Neuronal stem cell (in vitro differentiated cells): ENCODE measurements at regions not wholly inside any gene's neighbourhood (a gene's known extent, or its start where the extent isn't known, plus 50 kb on each side); places are given as distances from the start of the nearest gene placed in this dataset.

Source experiments
- DNase-seq: peaks from one replicate; pipeline ENCODE4 v3.0.0-alpha.2; 2013; ENCODE audit warnings: low spot score
- H2AFZ ChIP-seq: one replicate; pipeline ENCODE4 v1.6.1; 2013; ENCODE audit warnings: mild to moderate bottlenecking, low read length, inconsistent platforms
- H2AK5ac ChIP-seq: 2 replicates; pipeline ENCODE4 v1.6.1; 2013; ENCODE audit warnings: low read depth, mild to moderate bottlenecking, inconsistent platforms, low read length, moderate library complexity, mixed read lengths
- H2BK120ac ChIP-seq: 2 replicates; pipeline ENCODE4 v1.6.1; 2013; ENCODE audit warnings: low read depth, mild to moderate bottlenecking, inconsistent platforms, low read length, moderate library complexity, mixed read lengths
- H2BK12ac ChIP-seq: one replicate; pipeline ENCODE4 v1.6.1; 2013; ENCODE audit warnings: low read length, inconsistent platforms
- H2BK15ac ChIP-seq: 2 replicates; pipeline ENCODE4 v1.6.1; 2013; ENCODE audit warnings: mild to moderate bottlenecking, low read length, inconsistent platforms, mixed read lengths
- H2BK5ac ChIP-seq: one replicate; pipeline ENCODE4 v1.6.1; 2013; ENCODE audit warnings: inconsistent platforms, mild to moderate bottlenecking, low read length, moderate library complexity
- H3K14ac ChIP-seq: one replicate; pipeline ENCODE4 v1.6.1; 2013; ENCODE audit warnings: low read length, inconsistent platforms
- H3K18ac ChIP-seq: 2 replicates; pipeline ENCODE4 v1.6.1; 2013; ENCODE audit warnings: low read length, inconsistent platforms
- H3K23ac ChIP-seq: 2 replicates; pipeline ENCODE4 v1.6.1; 2013; ENCODE audit warnings: low read depth, mild to moderate bottlenecking, mixed read lengths, low read length, inconsistent platforms; ENCODE audit not compliant: poor library complexity
- H3K27ac ChIP-seq: replicated peaks from 3 replicates; pipeline ENCODE4 v1.5.1; 2013; ENCODE audit warnings: low read length, inconsistent platforms
- H3K27me3 ChIP-seq, 3 experiments: 2 replicates each; pipeline ENCODE4 v1.6.1; 2013; ENCODE audit warnings: low read length in 3 of 3, mild to moderate bottlenecking in 2 of 3, inconsistent platforms in 1 of 3, low read depth in 1 of 3, mixed read lengths in 1 of 3, moderate library complexity in 1 of 3; ENCODE audit not compliant: control insufficient read depth in 3 of 3, insufficient read depth in 3 of 3
- H3K36me3 ChIP-seq, 2 donors: replicated peaks in 1 of 2; 2 replicates each; pipeline ENCODE4 v1.6.1; 2013; ENCODE audit warnings: low read length in 2 of 2; ENCODE audit not compliant: control insufficient read depth in 2 of 2, insufficient read depth in 2 of 2
- H3K4ac ChIP-seq: 2 replicates; pipeline ENCODE4 v1.6.1; 2013; ENCODE audit warnings: inconsistent platforms, mild to moderate bottlenecking, low read length, moderate library complexity
- H3K4me1 ChIP-seq, 2 donors: 1 replicate in 1 of 2; 2 replicates in 1 of 2; pipeline ENCODE4 v1.6.1; 2013; ENCODE audit warnings: low read length in 2 of 2, low read depth in 1 of 2; ENCODE audit not compliant: control insufficient read depth in 2 of 2, insufficient read depth in 1 of 2
- H3K4me2 ChIP-seq: one replicate; pipeline ENCODE4 v1.6.1; 2013; ENCODE audit warnings: mild to moderate bottlenecking, low read length, inconsistent platforms; ENCODE audit not compliant: insufficient read depth, poor library complexity, severe bottlenecking
- H3K4me3 ChIP-seq, 2 donors: 2 replicates each; pipeline ENCODE4 v1.5.1; 2013; ENCODE audit warnings: low read length in 2 of 2, mild to moderate bottlenecking in 2 of 2, inconsistent platforms in 1 of 2, moderate library complexity in 1 of 2
- H3K79me1 ChIP-seq: one replicate; pipeline ENCODE4 v1.6.1; 2013; ENCODE audit warnings: low read depth, mild to moderate bottlenecking, inconsistent platforms, low read length, moderate library complexity
- H3K9ac ChIP-seq: one replicate; pipeline ENCODE4 v1.6.1; 2013; ENCODE audit warnings: mild to moderate bottlenecking, low read depth, low read length, inconsistent platforms; ENCODE audit not compliant: poor library complexity
- H3K9me3 ChIP-seq, 2 donors: replicated peaks in 1 of 2; 2 replicates each; pipeline versions ENCODE3 to v1.6.1; 2013; ENCODE audit warnings: low read length in 2 of 2, mild to moderate bottlenecking in 2 of 2, inconsistent platforms in 1 of 2, low read depth in 1 of 2, mixed read lengths in 1 of 2, moderate library complexity in 1 of 2; ENCODE audit not compliant: control insufficient read depth in 2 of 2, insufficient read depth in 1 of 2
- H4K8ac ChIP-seq: one replicate; pipeline ENCODE4 v1.6.1; 2013; ENCODE audit warnings: low read depth, mild to moderate bottlenecking, inconsistent platforms, low read length, moderate library complexity
- H4K91ac ChIP-seq: one replicate; pipeline ENCODE4 v1.6.1; 2013; ENCODE audit warnings: low read length, low read depth, mild to moderate bottlenecking, inconsistent platforms; ENCODE audit not compliant: poor library complexity
- WGBS, 2 donors: extraction: QIAGEN DNeasy Blood & Tissue Kit; methylation state at CpG; one replicate each; pipeline ENCODE4 v1.1.7; 2013; ENCODE audit warnings: missing lambda C conversion rate in 2 of 2, mixed read lengths in 1 of 2; ENCODE audit not compliant: insufficient read length in 2 of 2, insufficient replicate concordance in 1 of 2; ENCODE audit errors: extremely low coverage in 2 of 2; 5-methylcytosine and 5-hydroxymethylcytosine counted together

- Histone ChIP-seq H2BK12ac (no peak overlapping the region), H3K9ac (no peak overlapping the region), H2BK15ac (no peak overlapping the region), H3K27me3 (no peaks in the 10 kb centered on the region), H3K14ac (no peak overlapping the region), H3K4me2 (no peak overlapping the region), H3K36me3 (no peaks in the 10 kb centered on the region), H3K79me1 (no peaks in the 10 kb centered on the region), H4K8ac (no peak overlapping the region), H3K18ac (peak overlapping the region; percentile 7), H3K9me3 (no peaks in the 10 kb centered on the region), H3K4me1 (no peaks in the 10 kb centered on the region), H3K23ac (no peak overlapping the region), H2AK5ac (no peak overlapping the region), H4K91ac (no peak overlapping the region), H2BK120ac (no peak overlapping the region), H3K4ac (no peak overlapping the region), H2BK5ac (no peak overlapping the region), H3K4me3 (no peak overlapping the region), H2AFZ (no peak overlapping the region), H3K27ac (no peak overlapping the region)
- no CpG with 5 or more reads among the region's 11 CpGs for WGBS, 2 donors
- no peak for DNase-seq
These were observed 216.4 kb downstream of the ANKRD60 start for GRCh38 chr20:58011947-58012610.

- Histone ChIP-seq H3K18ac (peak overlapping the region; percentile 7), H2AK5ac (peak overlapping the region; percentile 82), H3K4me3 (no peak overlapping the region), H3K9ac (no peak overlapping the region), H2BK5ac (peak overlapping the region; percentile 40), H2BK12ac (no peak overlapping the region), H2AFZ (no peak overlapping the region), H3K14ac (no peak overlapping the region), H3K4ac (no peak overlapping the region), H3K4me1 (no peaks in the 10 kb centered on the region), H3K9me3 (no peaks in the 10 kb centered on the region), H3K23ac (no peak overlapping the region), H4K8ac (no peak overlapping the region), H3K79me1 (no peaks in the 10 kb centered on the region), H3K4me2 (no peak overlapping the region), H3K27me3 (no peaks in the 10 kb centered on the region), H2BK120ac (no peak overlapping the region), H3K27ac (no peak overlapping the region), H4K91ac (no peak overlapping the region), H2BK15ac (no peak overlapping the region), H3K36me3 (no peaks in the 10 kb centered on the region)
- WGBS, 2 donors = no CpG with 5 or more reads among the region's 14 CpGs
- no peak for DNase-seq
These were observed 217.1 kb downstream of the ANKRD60 start for GRCh38 chr20:58011106-58011946.

- Histone ChIP-seq H3K27me3 (no peaks in the 10 kb centered on the region), H3K27ac (no peak overlapping the region), H2BK12ac (no peak overlapping the region), H3K9me3 (no peaks in the 10 kb centered on the region), H4K8ac (no peak overlapping the region), H3K79me1 (no peaks in the 10 kb centered on the region), H3K18ac (no peak overlapping the region), H3K14ac (no peak overlapping the region), H3K4me3 (no peak overlapping the region), H2BK15ac (peak overlapping the region; percentile 14), H3K4me1 (no peaks in the 10 kb centered on the region), H2AFZ (no peak overlapping the region), H3K9ac (no peak overlapping the region), H3K4me2 (no peak overlapping the region), H4K91ac (no peak overlapping the region), H2BK5ac (no peak overlapping the region), H3K36me3 (no peaks in the 10 kb centered on the region), H3K4ac (no peak overlapping the region), H3K23ac (no peak overlapping the region), H2BK120ac (no peak overlapping the region), H2AK5ac (peak overlapping the region; percentile 82)
- no peak for DNase-seq
- WGBS, 2 donors = no CpG with 5 or more reads among the region's 13 CpGs
These were observed 217.8 kb downstream of the ANKRD60 start for GRCh38 chr20:58010666-58011065.

- Histone ChIP-seq H3K27ac (no peak overlapping the region), H2AFZ (no peak overlapping the region), H3K36me3 (no peaks in the 10 kb centered on the region), H3K4me1 (no peaks in the 10 kb centered on the region), H3K9ac (no peak overlapping the region), H3K4me3 (no peak overlapping the region), H3K4me2 (no peak overlapping the region), H3K23ac (no peak overlapping the region), H2BK5ac (no peak overlapping the region), H3K18ac (peak overlapping the region; percentile 22), H4K8ac (no peak overlapping the region), H2BK15ac (peak overlapping the region; percentile 14), H2BK12ac (no peak overlapping the region), H2AK5ac (no peak overlapping the region), H3K79me1 (no peaks in the 10 kb centered on the region), H3K4ac (no peak overlapping the region), H3K27me3 (no peaks in the 10 kb centered on the region), H4K91ac (no peak overlapping the region), H2BK120ac (no peak overlapping the region), H3K9me3 (no peaks in the 10 kb centered on the region), H3K14ac (no peak overlapping the region)
- no CpG with 5 or more reads among the region's 7 CpGs for WGBS, 2 donors
- DNase-seq = no peak
These were observed 218.3 kb downstream of the ANKRD60 start for GRCh38 chr20:58010186-58010585.
